HG03139 (cell line): ENCODE measurements at regions not wholly inside any gene's neighbourhood (a gene's known extent, or its start where the extent isn't known, plus 50 kb on each side); places are given as distances from the start of the nearest gene placed in this dataset.
A peak's percentile ranks its signal among the peaks of the same experiment; 100 is the strongest.

Source experiments
- ATAC-seq: cut with Tn5 transposase; IDR thresholded peaks from one replicate; pipeline ENCODE4 v1.9.1; 2021; ENCODE audit not compliant: unreplicated experiment

DNA sequence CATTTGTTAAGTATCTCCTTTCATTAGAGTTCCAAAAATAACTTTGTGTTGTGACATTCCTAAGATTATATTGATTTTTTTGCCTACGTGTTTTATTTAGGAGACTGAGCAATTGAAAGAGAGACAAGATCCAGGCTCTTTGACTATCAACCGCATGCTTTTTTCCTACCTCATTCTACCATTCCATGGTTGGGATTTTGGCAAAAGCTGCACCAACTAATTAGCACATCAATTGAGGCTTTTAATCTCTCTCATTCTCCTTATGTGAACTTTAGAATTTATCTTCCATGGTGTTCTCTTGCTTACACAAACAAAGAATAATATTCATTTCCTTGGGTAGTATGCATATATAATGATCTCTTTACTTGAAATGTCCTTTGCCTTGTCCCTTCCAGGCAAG lies 338.7 kb upstream of the SMC2 start:
- no peak for ATAC-seq

- no peak for ATAC-seq
Observed at GRCh38 chr9:103755986-103756385, 338.1 kb upstream of the SMC2 start.

DNA sequence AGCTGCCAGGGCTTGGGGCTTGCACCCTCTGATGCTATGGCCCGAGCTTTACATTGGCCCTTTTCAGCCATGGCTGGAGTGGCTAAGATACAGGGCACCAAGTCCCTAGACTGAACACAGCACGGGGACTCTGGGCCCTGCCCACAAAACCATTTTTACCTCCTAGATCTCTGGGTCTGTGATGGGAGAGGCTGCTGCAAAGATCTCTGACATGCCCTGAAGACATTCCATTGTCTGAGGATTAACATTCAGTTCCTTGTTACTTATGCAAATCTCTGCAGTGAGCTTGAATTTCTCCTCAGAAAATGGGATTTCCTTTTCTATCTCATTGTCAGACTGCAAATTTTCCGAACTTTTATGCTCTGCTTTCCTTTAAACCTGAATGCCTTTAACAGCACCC lies 337.0 kb upstream of the SMC2 start:
- ATAC-seq: no peak

DNA sequence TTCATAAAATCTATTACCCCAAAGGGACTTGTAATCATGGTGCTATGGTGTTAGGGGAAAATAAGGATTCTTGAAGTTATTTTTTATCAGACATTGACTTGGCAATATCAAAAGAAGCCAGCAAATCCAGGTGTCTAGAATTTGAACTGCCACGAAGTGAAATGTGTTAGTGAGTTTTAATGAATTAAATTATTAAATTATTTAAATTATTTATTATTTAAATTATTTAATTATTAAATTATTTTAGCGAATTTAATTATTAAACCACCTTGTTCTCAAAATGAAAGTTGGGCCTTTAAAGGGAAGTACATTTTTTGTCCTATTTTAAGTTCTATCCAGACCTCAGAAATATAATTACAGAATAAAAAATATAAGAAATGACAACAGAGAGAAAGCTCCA lies 332.6 kb upstream of the SMC2 start:
- ATAC-seq: no peak

GRCh38 chr9:103789686-103790085 lies 304.4 kb upstream of the SMC2 start:
- ATAC-seq: peak; percentile 88

DNA sequence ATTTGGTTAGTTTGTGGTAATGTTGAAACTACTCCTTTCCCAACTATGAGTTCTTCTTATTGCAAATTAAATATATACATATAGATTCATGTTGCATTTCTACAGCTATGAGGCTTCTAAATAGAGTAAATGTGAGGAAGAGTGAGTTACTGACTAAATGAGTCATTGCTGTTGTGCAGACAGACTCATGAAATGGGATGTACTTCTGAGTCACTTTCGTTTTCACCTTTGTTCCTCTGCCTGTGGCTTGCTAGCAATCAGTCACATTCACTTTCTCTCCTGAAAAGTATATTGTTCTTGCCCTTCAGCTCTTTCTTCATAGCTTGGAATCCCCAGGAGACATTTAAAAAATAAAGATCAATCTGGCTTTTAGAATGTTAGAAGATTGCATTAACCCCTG lies 295.5 kb upstream of the SMC2 start:
- ATAC-seq: peak; percentile 100

DNA sequence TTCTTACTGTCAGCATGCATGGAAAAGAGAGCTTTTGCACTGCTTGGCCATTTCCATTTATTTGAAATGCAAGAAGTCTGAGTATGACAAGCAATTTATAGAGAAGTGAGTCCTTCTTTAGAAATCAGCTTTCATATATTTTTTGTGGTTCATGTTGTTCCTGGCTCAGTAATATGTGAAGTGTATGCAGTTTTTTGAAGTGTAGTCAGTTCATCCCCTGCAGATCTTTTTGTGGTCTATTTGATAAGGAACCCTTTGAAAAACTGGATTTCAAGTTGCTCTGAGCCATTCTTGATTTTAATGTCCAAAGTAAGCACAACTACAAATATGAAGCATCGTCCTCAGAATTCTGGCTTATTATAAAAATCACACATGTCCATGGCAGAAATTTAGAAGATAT lies 294.1 kb upstream of the SMC2 start:
- ATAC-seq: no peak

- no peak for ATAC-seq
Observed at GRCh38 chr9:103802068-103802467, 292.0 kb upstream of the SMC2 start.

GRCh38 chr9:103803245-103803644 lies 290.9 kb upstream of the SMC2 start:
- ATAC-seq: no peak

DNA sequence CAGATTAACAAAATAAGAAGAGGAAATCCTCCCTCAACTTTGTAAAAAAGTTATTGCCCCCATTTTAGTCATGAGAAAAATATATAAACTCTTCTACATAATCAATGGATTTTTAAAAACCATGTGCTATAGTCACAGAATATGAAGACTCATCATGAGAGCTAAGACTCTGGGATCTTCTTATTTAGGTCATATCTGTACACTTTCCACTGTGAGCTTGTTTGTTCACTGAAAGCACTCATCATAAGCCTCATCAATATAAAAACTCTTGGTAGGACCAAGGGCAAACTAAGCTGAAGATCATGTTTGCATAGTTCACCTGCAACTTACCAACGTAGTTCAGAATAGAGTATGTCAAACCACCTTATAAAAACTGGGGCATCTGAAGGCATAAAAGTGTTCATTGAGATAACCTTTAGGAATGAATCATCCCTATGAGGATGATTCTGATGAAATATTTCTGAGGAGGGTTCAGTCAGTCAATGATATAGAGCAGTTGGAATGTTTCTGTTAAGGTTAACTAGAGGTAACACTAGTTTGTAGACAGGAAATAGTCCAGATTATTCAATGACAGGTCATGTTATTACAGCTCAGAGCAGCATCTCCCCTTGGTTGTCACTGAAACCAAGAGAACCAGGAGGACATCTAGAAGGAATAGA lies 289.9 kb upstream of the SMC2 start:
- no peak for ATAC-seq

- no peak for ATAC-seq
Observed at GRCh38 chr9:103809745-103810144, 284.4 kb upstream of the SMC2 start.

- no peak for ATAC-seq
Observed at GRCh38 chr9:103811462-103811861, 282.6 kb upstream of the SMC2 start.

DNA sequence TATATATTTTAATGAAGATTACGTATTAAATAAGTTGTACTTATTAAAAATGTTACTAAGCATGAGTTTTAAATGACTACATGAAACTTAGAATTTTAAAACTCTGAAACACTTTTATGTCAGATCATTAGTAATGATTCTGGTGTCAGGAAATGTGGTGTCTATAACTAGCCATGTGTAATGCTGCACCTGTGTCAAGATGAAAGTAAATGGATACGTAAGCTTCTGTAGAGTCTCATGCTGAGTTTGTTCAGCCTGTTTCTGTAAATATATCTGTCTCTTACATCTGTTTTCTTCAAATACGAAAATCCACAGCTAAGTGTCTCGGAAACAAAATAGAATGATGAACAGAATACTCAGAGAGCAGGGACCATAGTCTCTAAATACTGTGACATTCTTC lies 278.0 kb upstream of the SMC2 start:
- no peak for ATAC-seq

DNA sequence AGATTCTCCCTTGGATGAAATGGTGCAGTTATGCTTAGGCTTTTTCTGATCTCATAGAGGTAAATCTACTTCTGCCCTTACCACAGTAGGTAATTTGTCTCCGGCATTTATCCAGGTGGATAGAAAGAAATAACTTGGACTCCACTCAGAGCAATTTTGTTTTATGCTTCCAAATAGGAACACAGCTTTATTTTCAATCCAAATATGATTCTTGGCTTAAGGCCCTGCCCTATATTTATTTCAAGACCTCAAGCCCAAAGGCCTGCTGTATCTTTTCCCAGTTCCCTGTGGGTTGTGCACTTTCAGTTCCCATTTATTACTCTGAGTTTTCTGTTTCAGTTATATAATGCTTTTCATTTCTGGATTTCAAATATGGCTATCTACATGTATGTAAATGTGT lies 274.2 kb upstream of the SMC2 start:
- no peak for ATAC-seq

- no peak for ATAC-seq
Observed at GRCh38 chr9:103821115-103821514, 273.0 kb upstream of the SMC2 start.

GRCh38 chr9:103837940-103838339 lies 256.2 kb upstream of the SMC2 start:
- no peak for ATAC-seq

DNA sequence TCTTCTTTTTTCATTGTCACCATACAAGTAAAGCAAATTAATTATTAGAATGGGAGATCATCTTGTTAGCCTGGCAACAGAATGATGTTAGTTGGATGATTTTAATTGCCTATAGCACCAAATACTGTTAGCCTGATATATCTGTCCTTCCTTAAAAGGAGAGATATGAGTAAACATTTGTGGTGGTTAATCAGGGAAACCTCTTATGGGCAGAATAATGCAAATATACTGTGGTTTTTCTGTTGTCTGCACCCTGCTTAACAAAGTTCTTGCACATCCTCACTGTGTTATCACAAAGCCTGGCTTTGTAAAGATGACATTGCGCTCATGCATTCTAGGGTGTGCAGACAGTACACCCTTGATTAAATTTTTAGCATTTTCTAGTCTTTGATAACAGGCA lies 254.9 kb upstream of the SMC2 start:
- no peak for ATAC-seq

- ATAC-seq: no peak
Observed at GRCh38 chr9:103867886-103868285, 226.2 kb upstream of the SMC2 start.

DNA sequence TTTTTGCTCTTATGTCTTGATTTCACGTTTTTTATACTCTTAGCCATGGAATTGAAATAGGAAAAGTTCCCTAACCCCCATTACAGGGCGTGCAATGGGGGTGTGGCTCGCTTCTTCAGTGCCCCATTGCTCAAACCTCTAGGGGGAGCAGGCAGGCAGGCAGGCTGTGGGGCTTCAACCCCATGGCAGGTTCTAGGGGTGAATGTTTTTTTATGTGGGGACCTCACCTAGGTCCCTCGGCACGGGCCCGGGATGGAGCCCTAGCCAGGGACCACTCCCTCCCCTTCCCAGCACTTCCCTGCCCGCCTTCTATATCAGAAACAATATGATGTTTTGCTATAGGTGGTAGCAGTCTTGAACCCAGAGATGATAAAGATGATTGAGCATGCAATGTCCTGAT lies 221.3 kb upstream of the SMC2 start:
- no peak for ATAC-seq

DNA sequence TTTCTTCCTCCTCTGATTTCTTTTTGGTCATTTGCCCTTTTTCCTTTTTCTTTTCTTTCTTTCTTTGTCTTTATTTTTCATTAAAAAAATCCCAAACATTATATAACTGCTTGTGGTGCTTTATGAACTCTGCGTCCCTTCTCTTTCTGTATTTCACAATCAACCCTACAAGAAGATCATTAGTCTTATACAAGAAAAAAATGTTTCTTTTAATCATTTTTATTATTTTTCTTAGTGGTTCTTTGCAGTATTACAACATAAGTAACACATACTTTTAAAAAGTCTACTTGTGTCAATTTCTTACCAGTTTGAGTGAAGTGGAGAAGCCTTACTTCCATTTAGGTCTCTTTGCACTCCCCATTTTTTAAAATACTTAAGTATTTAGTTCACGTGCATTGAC lies 212.7 kb upstream of the SMC2 start:
- ATAC-seq: no peak

DNA sequence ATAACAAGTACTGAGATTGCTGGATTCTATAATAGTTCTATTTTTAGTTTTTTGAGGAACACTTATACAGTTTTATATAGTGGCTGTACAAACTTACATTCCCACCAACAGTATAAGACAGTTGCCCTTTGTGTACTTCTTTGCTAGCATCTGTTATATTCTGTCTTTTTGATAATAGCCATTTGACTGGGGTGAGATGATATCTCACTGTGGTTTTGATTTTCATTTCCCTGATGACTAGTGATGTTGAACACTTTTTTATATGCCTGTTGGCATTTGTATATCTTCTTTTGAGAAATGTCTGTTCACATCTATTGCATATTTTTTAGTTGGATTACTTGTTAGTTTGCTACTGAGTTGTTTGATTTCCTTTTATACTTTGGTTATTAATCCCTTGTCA lies 204.1 kb upstream of the SMC2 start:
- no peak for ATAC-seq

GRCh38 chr9:103894184-103894583 lies 199.9 kb upstream of the SMC2 start:
- ATAC-seq: no peak

DNA sequence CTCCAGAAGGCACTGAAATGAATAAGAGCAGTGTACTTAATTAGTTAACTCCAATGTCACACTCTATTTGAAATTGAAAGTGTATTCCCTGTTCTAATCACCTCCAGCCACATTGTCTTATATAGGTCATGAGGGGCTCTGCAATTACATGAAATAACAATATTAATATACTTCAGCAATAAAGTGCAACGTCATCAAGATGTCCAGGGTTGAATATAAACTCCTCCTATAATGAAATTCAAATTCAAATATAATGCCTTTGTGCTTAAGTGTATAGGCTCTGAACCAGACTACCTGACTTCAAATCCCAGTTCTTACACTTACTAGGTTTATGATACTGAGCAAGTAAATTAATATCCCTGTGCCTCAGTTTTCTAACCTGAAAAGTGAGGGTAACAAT lies 195.6 kb upstream of the SMC2 start:
- no peak for ATAC-seq

DNA sequence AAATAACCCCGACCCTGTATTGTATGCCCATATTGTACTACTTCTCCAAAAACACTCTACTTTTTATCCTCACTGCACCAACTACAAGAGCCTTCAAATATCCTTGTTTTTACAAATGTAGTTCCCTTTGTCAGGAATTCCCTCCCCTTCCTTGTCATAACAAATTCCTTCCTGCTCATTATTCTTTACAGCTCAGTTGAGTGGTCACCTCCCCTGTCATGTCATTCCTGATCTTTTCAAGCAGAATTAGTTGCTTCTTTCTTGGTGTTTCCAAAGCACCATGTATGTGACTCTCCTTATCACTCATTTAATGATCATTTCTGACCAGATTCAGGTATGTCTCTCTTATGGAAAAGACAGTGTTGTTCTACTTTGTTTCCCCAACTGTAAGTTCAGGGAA lies 194.2 kb upstream of the SMC2 start:
- ATAC-seq: no peak
